Thyroid gland (tissue), 4 donors: ENCODE measurements at regions not wholly inside any gene's neighbourhood (a gene's known extent, or its start where the extent isn't known, plus 50 kb on each side); places are given as distances from the start of the nearest gene placed in this dataset.

Source experiments
- DNase-seq, 2 donors: peaks; one replicate each; pipeline ENCODE4 v3.0.0-alpha.2; 2019
- H3K27ac ChIP-seq, 3 donors: fragments of 200-600 bp; sonication (generic); 1 replicate in 2 of 3; 2 replicates in 1 of 3; pipeline ENCODE4 v1.5.1; 2016 to 2019; ENCODE audit warnings: mild to moderate bottlenecking in 1 of 3, moderate library complexity in 1 of 3
- H3K27me3 ChIP-seq: fragments of 200-600 bp; sonication (generic); one replicate; pipeline ENCODE4 v1.5.1; 2019
- H3K36me3 ChIP-seq, 2 donors: fragments of 200-600 bp; sonication (generic); one replicate each; pipeline ENCODE4 v1.5.1; 2016 to 2019
- H3K4me1 ChIP-seq, 2 donors: fragments of 200-600 bp; sonication (generic); one replicate each; pipeline ENCODE4 v1.5.1; 2017 to 2019
- H3K4me3 ChIP-seq, 3 donors: fragments of 200-600 bp; sonication (generic); replicated peaks in 1 of 3; 1 replicate in 2 of 3; 2 replicates in 1 of 3; pipeline ENCODE4 v1.5.1; 2016; ENCODE audit warnings: mild to moderate bottlenecking in 1 of 3
- H3K9me3 ChIP-seq: fragments of 200-600 bp; sonication (generic); one replicate; pipeline ENCODE4 v1.5.1; 2017
- POLR2A ChIP-seq, 2 donors: fragments of 450-650 bp; IDR thresholded peaks; one replicate each; pipeline ENCODE4 v1.6.1; 2017; ENCODE audit warnings: antibody characterized with exemption in 2 of 2, mild to moderate bottlenecking in 2 of 2, moderate library complexity in 1 of 2
- WGBS, 2 donors: methylation state at CpG; one replicate each; pipeline ENCODE4 v1.1.5; 2017; 5-methylcytosine and 5-hydroxymethylcytosine counted together
- intact Hi-C: fragments of 100-400 bp; cut with DNase I; formaldehyde crosslinking; loops from one replicate; pipeline ENCODE4 v1.15.1; 2023
- TF ChIP-seq, protein P1 (sequence below), 6 experiments: fragments of 200-600 bp in 3 of 6; fragments of 450-650 bp in 3 of 6; sonication (generic) in 3 of 6; IDR thresholded peaks; one replicate each; pipeline ENCODE4 v1.5.1; 2016 to 2019; ENCODE audit warnings: antibody characterized with exemption in 6 of 6, mild to moderate bottlenecking in 2 of 6, inconsistent platforms in 1 of 6, moderate library complexity in 1 of 6

DNA sequence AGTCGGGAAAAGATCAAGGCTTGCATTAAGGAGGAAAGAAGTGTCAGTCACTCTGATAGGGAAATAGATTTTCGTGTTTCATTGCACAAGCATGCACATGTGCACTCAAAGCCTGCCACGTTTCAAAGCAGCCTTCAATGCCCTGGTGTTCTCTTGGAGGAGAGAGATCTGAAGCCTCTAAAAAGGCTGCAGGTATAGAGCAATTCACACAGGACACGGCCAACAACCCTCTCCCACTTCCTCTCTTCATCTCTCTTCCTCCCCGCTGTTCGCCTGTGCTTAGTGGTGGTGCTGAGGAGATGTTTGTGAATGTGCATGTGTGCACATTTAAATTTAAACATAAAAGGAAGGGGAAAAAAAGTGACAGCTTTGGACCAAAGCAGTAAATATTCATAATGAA is 117.7 kb downstream of the NUF2 start:
- no peak for DNase-seq
- intact Hi-C loops, result no loop called here

GRCh38 chr1:163440090-163440489 is 118.3 kb downstream of the NUF2 start:
- intact Hi-C loops, result no loop called here
- no peak for TF ChIP-seq POLR2A (IDR thresholded peaks at IDR 0.05)
- TF ChIP-seq, protein P1, sequence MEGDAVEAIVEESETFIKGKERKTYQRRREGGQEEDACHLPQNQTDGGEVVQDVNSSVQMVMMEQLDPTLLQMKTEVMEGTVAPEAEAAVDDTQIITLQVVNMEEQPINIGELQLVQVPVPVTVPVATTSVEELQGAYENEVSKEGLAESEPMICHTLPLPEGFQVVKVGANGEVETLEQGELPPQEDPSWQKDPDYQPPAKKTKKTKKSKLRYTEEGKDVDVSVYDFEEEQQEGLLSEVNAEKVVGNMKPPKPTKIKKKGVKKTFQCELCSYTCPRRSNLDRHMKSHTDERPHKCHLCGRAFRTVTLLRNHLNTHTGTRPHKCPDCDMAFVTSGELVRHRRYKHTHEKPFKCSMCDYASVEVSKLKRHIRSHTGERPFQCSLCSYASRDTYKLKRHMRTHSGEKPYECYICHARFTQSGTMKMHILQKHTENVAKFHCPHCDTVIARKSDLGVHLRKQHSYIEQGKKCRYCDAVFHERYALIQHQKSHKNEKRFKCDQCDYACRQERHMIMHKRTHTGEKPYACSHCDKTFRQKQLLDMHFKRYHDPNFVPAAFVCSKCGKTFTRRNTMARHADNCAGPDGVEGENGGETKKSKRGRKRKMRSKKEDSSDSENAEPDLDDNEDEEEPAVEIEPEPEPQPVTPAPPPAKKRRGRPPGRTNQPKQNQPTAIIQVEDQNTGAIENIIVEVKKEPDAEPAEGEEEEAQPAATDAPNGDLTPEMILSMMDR (IDR thresholded peaks at IDR 0.05), result no peak

More for the DNA sequence above, 117.7 kb downstream of the NUF2 start:
- WGBS, 2 donors, result 42 to 46% methylated on average over 6 of the region's 6 CpGs
- H3K9me3 ChIP-seq, result no peaks in the 10 kb centered on the region
- H3K4me1 ChIP-seq, result no peaks in the 10 kb centered on the region
- no peaks in the 10 kb centered on the region for H3K36me3 ChIP-seq
- TF ChIP-seq, protein P1 (IDR thresholded peaks at IDR 0.05), result no peak
- TF ChIP-seq POLR2A (IDR thresholded peaks at IDR 0.05), result no peak
- no peak overlapping the region for H3K4me3 ChIP-seq
- H3K27ac ChIP-seq, result no peak overlapping the region
- H3K27me3 ChIP-seq, result no peaks in the 10 kb centered on the region

GRCh38 chr1:163442231-163442879 is 120.6 kb downstream of the NUF2 start:
- H3K4me1 ChIP-seq, result no peaks in the 10 kb centered on the region
- WGBS, 2 donors, result 83 to 85% methylated on average over 4 of the region's 4 CpGs
- H3K27me3 ChIP-seq, result no peaks in the 10 kb centered on the region
- DNase-seq, result no peak
- no peak for TF ChIP-seq POLR2A (IDR thresholded peaks at IDR 0.05)
- TF ChIP-seq, protein P1 (IDR thresholded peaks at IDR 0.05), result no peak
- no peaks in the 10 kb centered on the region for H3K36me3 ChIP-seq
- intact Hi-C loops, result no loop called here
- H3K27ac ChIP-seq, result no peak overlapping the region
- H3K4me3 ChIP-seq, result no peak overlapping the region
- H3K9me3 ChIP-seq, result no peaks in the 10 kb centered on the region

More at GRCh38 chr1:163440090-163440489, 118.3 kb downstream of the NUF2 start:
- Histone ChIP-seq H3K4me3 (no peak overlapping the region), H3K36me3 (no peaks in the 10 kb centered on the region), H3K27ac (no peak overlapping the region), H3K27me3 (no peaks in the 10 kb centered on the region), H3K4me1 (no peaks in the 10 kb centered on the region), H3K9me3 (no peaks in the 10 kb centered on the region)
- no peak for DNase-seq
- WGBS, 2 donors, result 56 to 59% methylated on average over 4 of the region's 4 CpGs

GRCh38 chr1:163442895-163443294 is 121.1 kb downstream of the NUF2 start:
- intact Hi-C loops, result no loop called here
- DNase-seq, result no peak
- no peak overlapping the region for H3K4me3 ChIP-seq
- no peak for TF ChIP-seq POLR2A (IDR thresholded peaks at IDR 0.05)
- TF ChIP-seq, protein P1 (IDR thresholded peaks at IDR 0.05), result no peak
- H3K27me3 ChIP-seq, result no peaks in the 10 kb centered on the region
- H3K36me3 ChIP-seq, result no peaks in the 10 kb centered on the region
- no peak overlapping the region for H3K27ac ChIP-seq
- H3K9me3 ChIP-seq, result no peaks in the 10 kb centered on the region
- WGBS, 2 donors, result 73 to 77% methylated on average over 7 of the region's 7 CpGs
- no peaks in the 10 kb centered on the region for H3K4me1 ChIP-seq

DNA sequence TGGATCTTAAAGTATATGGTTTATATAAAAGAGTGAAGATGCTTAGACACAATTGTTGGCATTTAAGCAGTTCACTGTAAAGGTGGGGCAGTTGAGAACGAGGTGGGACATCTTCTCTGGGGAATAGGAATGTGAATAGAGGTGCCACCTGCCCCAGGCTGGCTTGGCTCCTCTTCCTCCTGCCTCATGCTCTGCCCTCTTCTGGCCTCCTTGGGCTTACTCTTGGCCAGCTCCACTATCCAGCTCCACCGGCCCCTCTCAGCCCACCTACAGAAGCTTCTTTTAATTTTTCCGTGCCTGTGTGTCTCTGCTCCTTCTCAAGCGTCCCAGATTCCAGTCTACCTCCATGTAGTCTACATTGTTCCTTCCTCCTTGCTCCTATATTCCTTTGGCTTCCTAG is 122.1 kb downstream of the NUF2 start:
- Histone ChIP-seq H3K27ac (no peak overlapping the region), H3K27me3 (no peaks in the 10 kb centered on the region), H3K36me3 (no peaks in the 10 kb centered on the region), H3K4me3 (no peak overlapping the region), H3K9me3 (no peaks in the 10 kb centered on the region), H3K4me1 (no peaks in the 10 kb centered on the region)
- WGBS, 2 donors, result 81 to 83% methylated on average over 4 of the region's 4 CpGs
- TF ChIP-seq, protein P1 (IDR thresholded peaks at IDR 0.05), result no peak
- no peak for TF ChIP-seq POLR2A (IDR thresholded peaks at IDR 0.05)
- intact Hi-C loops, result no loop called here
- DNase-seq, result no peak
